Umbilical cord (tissue), 1 donor: ENCODE measurements at regions not wholly inside any gene's neighbourhood (a gene's known extent, or its start where the extent isn't known, plus 50 kb on each side); places are given as distances from the start of the nearest gene placed in this dataset.

ENCODE experiments used
- DNase-seq: peaks from one replicate; pipeline ENCODE4 v3.0.0-alpha.2; 2015; ENCODE audit warnings: low spot score

- peak; percentile 28 for DNase-seq
These were observed 100.5 kb upstream of the TMCC3 start for GRCh38 chr12:94750864-94751263.

GRCh38 chr12:94749890-94750289, 99.5 kb upstream of the TMCC3 start:
- no peak for DNase-seq

- DNase-seq: no peak
These were observed 99.1 kb upstream of the TMCC3 start for GRCh38 chr12:94749455-94749854.

- no peak for DNase-seq
These were observed 98.5 kb upstream of the TMCC3 start for GRCh38 chr12:94748726-94749421.

- peak; percentile 40 for DNase-seq
These were observed 95.2 kb upstream of the TMCC3 start for GRCh38 chr12:94745562-94745961.

GRCh38 chr12:94743174-94743573, 92.8 kb upstream of the TMCC3 start:
- DNase-seq: no peak

- no peak for DNase-seq
These were observed 90.4 kb upstream of the TMCC3 start for GRCh38 chr12:94740601-94741362.

GRCh38 chr12:94736820-94737219, 86.5 kb upstream of the TMCC3 start:
- DNase-seq: no peak

- DNase-seq: no peak
These were observed 85.6 kb upstream of the TMCC3 start for GRCh38 chr12:94736004-94736403.

- DNase-seq: no peak
These were observed 83.4 kb upstream of the TMCC3 start for GRCh38 chr12:94733727-94734126.

GRCh38 chr12:94732367-94732990, 82.1 kb upstream of the TMCC3 start:
- DNase-seq: no peak

- peak; percentile 54 for DNase-seq
These were observed 81.5 kb upstream of the TMCC3 start for GRCh38 chr12:94731733-94732360.

- DNase-seq: no peak
These were observed 80.5 kb upstream of the TMCC3 start for GRCh38 chr12:94730847-94731246.

GRCh38 chr12:94726236-94726835, 76.0 kb upstream of the TMCC3 start:
- no peak for DNase-seq

GRCh38 chr12:94725375-94726168, 75.2 kb upstream of the TMCC3 start:
- DNase-seq: no peak

GRCh38 chr12:94722664-94723063, 72.3 kb upstream of the TMCC3 start:
- no peak for DNase-seq

GRCh38 chr12:94721173-94721572, 70.8 kb upstream of the TMCC3 start:
- DNase-seq: no peak

GRCh38 chr12:94718114-94718513, 67.8 kb upstream of the TMCC3 start:
- peak; percentile 47 for DNase-seq

GRCh38 chr12:94717656-94718055, 67.3 kb upstream of the TMCC3 start:
- DNase-seq: no peak

- no peak for DNase-seq
These were observed 66.8 kb upstream of the TMCC3 start for GRCh38 chr12:94717108-94717507.

- no peak for DNase-seq
These were observed 66.0 kb upstream of the TMCC3 start for GRCh38 chr12:94716339-94716738.
